ENCODE measurements at regions not wholly inside any gene's neighbourhood (a gene's known extent, or its start where the extent isn't known, plus 50 kb on each side); places are given as distances from the start of the nearest gene placed in this dataset.

GRCh38 chr22:48834404-48834803, 993.3 kb downstream of the BRD1 start:
- POLR2A ChIA-PET (ENCODE audit: unreplicated experiment) = no interaction called here
- Histone ChIP-seq H2BK20ac (ENCODE audit: low read depth, low read length) (no peak overlapping the region), H4K8ac (ENCODE audit: low read depth in 2 of 2, low read length in 2 of 2) (no peak overlapping the region), H3K4me3 (ENCODE audit: insufficient read depth, low read depth, low read length) (no peak overlapping the region), H3K27me3 (ENCODE audit: control insufficient read depth, insufficient read depth, low read length) (no peaks in the 10 kb centered on the region), H3K4ac (ENCODE audit: low read depth, low read length) (no peak overlapping the region), H4K20me1 (ENCODE audit: insufficient read depth, low read length) (no peaks in the 10 kb centered on the region), H3K4me2 (ENCODE audit: low read depth, low read length) (no peak overlapping the region), H4K5ac (ENCODE audit: low read depth, low read length) (no peak overlapping the region), H3K4me1 (ENCODE audit: control insufficient read depth, insufficient read depth, low read length) (no peaks in the 10 kb centered on the region), H3K27ac (ENCODE audit: insufficient read depth, low read length) (no peak overlapping the region), H4K91ac (ENCODE audit: insufficient read depth, low read depth, low read length) (no peak overlapping the region), H2BK5ac (ENCODE audit: low read depth, low read length, poor library complexity, severe bottlenecking) (no peak overlapping the region), H3K9ac (ENCODE audit: low read depth, low read length) (no peak overlapping the region), H3K14ac (replicated peaks; ENCODE audit: low read depth, low read length) (no peak overlapping the region), H2AK9ac (replicated peaks; ENCODE audit: low read depth, low read length, poor library complexity) (no peak overlapping the region), H3K56ac (ENCODE audit: extremely low read depth, insufficient read depth, low read length) (no peak overlapping the region), H3K18ac (ENCODE audit: low read depth, low read length) (no peak overlapping the region), H2AFZ (replicated peaks; ENCODE audit: low read length, poor library complexity) (no peak overlapping the region), H2AK5ac (ENCODE audit: low read depth, low read length) (no peak overlapping the region), H2BK15ac (ENCODE audit: low read depth, low read length) (no peak overlapping the region), H2BK120ac (ENCODE audit: low read depth, low read length) (no peak overlapping the region), H3K23ac (ENCODE audit: low read depth, low read length) (no peak overlapping the region), H3K9me3 (ENCODE audit: control insufficient read depth, insufficient read depth, low read length) (peaks cover 45% of the 10 kb centered on the region), H3K79me1 (ENCODE audit: low read depth in 1 of 2, low read length in 2 of 2) (no peaks in the 10 kb centered on the region), H3K36me3 (ENCODE audit: control insufficient read depth, insufficient read depth, low read length) (no peaks in the 10 kb centered on the region), H3K9me1 (ENCODE audit: insufficient read depth, low read length) (no peaks in the 10 kb centered on the region)
- no CpG with 5 or more reads among the region's 5 CpGs for WGBS, 2 experiments (ENCODE audit: extremely low coverage in 2 of 2, insufficient read length in 1 of 2)
- ATAC-seq (ENCODE audit: low read depth) (no peak), DNase-seq (no peak)
- dilution Hi-C loops (cut with HindIII; ENCODE audit: low sequenced_read_pairs, unreplicated experiment) (no loop called here), intact Hi-C loops (cut with micrococcal nuclease) (no loop called here), in situ Hi-C loops (cut with MboI; ENCODE audit: low sequenced_read_pairs) (no loop called here)
- CTCF ChIA-PET = no interaction called here
- no peak for TF ChIP-seq CHD1 (IDR thresholded peaks at IDR 0.05; ENCODE audit: low read depth, low read length)
- no peak for TF ChIP-seq MAFK (IDR thresholded peaks at IDR 0.05; ENCODE audit: low read depth, low read length)
- TF ChIP-seq SMC3 (IDR thresholded peaks at IDR 0.05; ENCODE audit: low read depth, low read length) = no peak
- TF ChIP-seq RFX5 (IDR thresholded peaks at IDR 0.05; ENCODE audit: low read depth, low read length) = no peak
- no TSS peak for BruUV-seq (replicated peaks)

All from IMR-90 (cell line).